HG02981 (cell line): ENCODE measurements at regions not wholly inside any gene's neighbourhood (a gene's known extent, or its start where the extent isn't known, plus 50 kb on each side); places are given as distances from the start of the nearest gene placed in this dataset.
"Not testable (repeated sequence)": the region's sequence is repeated elsewhere in the genome, so short reads cannot be mapped to it uniquely, and the experiment has no call there.

Experiments used
- ATAC-seq: cut with Tn5 transposase; IDR thresholded peaks from one replicate; pipeline ENCODE4 v1.9.1; 2021; ENCODE audit warnings: mild to moderate bottlenecking, moderate library complexity; ENCODE audit not compliant: unreplicated experiment

DNA sequence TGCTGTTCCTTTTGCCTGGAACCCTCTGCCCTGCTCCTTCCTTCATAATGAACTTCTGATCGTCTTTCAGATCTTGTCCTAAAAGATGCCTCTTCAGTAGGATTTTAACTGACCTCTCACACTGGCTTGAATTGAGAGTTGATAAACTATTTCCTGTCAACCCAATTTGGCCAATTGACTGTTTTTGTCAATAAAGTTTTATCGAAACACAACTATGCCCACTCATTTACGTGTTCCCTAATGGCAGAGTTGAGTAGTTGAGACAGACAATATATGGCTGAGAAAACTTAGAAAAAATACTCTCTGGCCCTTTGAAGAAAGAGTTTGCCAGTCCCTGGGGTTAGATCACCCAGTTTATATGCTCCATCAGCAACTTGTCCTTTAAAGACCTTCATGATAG lies 171.7 kb upstream of the TBX3 start:
- ATAC-seq, result no peak

DNA sequence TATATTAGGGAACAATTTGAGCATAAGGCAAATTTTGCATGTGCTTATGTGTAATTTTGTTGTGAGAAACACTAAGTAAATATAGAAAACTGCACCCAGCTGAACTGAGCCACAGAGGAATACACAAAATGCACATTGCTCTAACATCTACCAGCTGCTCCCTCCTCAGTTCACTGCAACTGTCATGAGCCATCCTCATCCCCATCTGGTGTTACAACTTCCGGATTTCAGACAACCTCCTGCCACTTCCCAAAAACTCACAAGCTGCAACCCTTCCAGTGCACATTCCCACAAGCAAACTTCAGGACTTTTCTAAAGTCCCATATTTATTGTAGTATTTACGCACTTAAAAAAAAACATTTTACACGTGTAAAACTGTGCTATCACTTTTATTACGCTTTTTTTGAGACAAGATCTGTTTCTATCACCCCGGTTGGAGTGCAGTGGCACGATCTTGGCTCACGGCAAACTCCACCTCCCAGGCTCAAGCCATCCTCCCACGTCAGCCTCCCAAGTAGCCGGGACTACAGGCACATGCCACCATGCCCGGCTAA lies 169.1 kb upstream of the TBX3 start:
- ATAC-seq, result no peak

DNA sequence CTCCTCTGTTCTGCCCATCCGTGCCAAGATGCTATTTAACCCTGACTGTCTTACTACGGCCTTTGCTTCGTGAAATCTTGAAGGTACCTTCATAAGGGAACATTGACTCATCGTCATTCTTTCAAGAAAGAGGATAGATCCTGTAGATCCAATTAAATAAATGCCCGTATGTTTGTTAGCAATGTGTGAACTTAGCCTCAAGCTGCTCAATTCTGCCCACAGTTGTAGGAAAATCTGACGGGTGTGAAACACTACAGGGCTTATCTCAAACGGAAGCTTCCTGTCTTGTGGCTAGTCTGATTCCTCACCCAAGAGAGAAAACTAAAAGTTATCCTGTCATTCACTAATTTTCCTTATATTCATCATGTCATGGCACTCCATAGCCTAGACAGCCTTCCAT lies 168.0 kb upstream of the TBX3 start:
- no peak for ATAC-seq

DNA sequence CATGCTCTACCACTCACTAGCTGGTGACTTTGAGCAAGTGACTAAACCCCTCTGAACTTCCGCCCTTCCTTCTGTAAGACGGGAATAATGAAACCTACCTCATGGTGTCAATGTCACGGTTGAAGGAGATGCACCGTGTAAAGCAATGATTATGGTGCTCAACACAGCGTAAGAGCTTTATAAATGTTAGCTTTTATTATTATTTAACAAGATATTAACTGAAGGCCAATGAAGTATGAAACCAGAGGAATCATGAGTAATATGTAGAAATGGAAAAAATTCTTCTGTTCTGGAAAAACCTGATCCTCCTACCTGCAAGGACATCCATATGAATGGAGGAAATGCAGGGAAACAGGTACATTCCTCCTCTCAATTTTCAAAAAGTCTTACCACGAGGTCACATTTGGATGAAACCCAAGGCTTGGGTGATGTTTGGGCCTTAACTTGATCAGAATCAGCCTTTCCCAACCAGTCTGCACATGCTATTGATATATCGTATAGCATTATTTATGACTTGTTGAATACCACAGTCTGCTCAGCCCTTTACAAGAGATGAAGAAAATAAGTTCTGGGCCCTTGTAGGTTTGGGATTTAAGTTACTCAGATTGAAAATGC lies 166.8 kb upstream of the TBX3 start:
- ATAC-seq, result no peak

DNA sequence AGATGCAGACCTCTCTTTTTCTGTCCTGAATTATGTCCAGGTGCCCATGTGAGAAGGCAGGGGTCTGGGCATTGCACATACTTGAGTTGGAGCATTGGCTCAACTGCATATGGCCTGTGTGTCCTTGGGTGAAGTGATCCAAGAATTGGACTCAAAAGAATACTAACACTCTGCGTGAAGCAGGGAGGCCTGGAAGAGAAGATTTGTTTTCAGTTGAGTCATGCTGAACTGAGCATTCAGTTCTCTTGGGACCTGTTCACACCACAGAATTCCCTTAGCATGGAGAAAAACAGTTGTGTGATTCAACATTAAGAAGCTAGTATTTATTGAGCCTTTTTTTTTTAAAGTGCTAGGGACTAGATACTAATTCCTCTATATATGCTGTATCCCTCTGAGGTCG lies 164.7 kb upstream of the TBX3 start:
- ATAC-seq, result no peak

DNA sequence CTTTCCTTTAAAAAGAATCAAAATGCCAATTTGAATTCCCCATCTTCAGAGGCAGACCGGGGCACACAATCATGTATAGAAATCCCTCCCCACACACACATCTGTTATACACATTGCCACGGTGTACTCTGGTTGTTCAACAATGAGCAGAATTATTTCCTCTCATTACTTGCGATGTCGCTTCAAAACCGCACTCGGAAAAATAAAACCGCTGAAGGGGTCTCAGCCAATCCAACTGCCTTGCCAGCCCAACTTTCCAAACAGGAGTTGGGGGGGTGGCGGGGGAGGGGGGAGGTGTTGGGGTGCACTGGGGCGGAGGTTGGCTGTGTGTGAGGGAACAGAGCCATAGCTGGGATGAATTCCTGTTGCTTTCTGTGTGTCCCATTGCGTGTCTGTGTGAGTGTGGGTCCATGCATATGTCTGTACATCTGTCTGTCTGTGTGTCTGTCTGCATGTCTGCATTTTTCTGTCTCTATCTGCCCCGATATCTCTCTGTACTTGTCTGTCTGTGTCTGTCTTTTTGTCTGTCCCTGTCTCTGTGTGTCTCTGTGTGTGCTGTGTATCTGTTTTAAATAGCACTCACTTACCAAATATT lies 163.6 kb upstream of the TBX3 start:
- ATAC-seq, result no peak

DNA sequence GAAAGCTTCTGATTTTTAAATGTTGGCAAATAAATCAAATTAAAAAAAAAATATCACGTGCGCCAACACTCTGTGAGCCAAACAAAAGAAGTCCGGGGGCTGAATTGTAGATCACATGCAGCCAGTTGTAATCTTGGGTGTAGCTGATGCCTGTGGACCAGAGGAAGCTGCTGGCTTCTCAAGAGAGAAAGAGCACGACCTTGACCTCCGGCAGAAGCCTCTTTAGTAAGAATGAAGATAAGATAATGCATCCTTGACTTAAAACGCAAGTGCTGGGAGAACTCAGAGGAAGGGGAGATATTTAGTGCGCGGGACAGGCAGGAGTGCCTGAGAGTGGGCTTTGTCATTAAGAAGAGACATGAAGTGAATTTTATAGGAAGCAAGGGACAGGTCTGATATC lies 162.8 kb upstream of the TBX3 start:
- no peak for ATAC-seq

DNA sequence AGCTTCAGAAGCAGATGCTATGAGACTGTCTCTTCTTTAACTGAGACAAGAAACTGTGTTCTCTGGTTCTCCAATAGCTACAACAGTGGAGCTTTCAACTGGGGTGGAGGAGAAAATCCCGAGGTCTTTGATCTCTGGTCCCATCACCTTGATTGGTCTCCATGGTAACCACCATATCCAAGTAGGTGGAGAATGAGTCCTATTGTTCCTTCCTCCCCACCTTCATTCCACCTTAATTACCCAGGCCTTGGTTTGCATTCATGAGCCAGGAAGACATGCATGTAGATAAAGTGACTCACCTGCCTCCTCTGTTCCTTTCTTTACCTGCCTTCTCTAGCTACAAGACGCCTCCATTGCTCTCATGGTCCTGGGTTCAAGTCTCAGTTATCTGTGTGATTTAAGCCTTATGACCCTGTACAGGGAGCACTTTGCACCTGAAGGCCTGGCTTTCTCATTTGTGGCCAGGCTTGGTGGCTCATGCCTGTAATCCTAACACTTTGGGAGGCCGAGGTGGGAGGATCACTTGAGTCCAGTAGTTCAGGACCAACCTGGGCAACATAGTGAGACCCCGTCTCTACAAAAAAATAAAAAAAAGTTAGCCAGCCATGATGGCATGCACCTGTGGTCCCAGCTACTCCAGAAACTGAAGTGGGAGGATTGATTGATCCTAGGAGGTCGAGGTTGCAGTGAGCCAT lies 157.7 kb upstream of the TBX3 start:
- no peak for ATAC-seq

DNA sequence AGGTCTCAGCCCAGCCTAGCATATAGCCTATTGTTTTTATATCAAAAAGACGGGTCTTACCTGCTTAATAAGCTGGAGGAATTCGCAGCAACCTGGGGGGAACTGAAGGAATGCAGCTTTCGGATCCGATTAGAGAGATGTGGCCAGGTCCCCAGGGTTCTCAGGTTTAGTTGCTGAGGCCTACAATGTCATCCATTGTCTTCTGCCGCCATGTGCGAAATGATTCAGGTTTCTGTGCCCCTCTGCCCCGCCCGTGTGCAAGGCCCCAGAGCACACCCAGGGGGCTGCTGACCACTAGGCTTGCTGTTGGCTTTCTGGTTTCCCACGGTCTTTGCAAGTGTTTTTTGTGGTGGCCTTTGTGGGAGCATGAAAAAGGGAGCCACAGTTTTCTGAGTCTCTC lies 154.5 kb upstream of the TBX3 start:
- ATAC-seq, result no peak

DNA sequence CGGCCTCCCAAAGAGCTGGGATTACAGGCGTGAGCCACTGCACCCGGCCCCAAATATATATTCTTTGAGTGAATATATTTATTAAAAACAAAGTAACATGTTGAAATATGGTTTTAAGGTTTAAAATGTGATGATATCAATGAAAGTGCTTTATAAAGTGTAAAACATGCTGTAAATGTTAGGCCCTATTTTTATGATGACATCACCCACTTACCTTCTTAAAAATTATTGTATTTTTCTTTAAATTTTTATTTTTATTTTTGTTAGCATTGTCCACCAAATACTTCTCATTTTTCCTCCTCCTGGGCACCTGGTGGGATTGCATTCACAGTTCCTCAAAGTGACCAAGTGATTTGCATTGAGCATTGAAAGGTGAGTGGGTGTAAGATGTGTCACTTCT lies 152.6 kb upstream of the TBX3 start:
- ATAC-seq, result no peak

DNA sequence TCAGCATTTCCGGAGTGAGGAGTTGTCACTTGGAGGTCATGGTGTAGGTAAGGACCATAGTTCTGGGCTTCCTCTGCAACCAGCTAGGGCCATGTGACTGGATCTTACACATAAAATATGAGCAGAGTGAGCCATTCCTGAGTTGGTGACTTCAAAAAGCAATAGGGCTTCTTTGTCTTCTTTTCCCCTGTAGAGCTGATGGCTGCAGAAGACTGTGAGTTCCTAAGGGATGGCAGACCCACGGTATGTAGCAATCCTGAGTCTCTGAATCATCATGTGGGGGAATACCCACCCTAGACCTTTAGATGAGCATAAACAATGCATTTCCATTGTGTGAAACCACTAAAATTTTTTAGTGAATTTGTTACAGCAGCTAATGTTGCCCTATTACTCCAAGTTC lies 151.1 kb upstream of the TBX3 start:
- ATAC-seq, result no peak

DNA sequence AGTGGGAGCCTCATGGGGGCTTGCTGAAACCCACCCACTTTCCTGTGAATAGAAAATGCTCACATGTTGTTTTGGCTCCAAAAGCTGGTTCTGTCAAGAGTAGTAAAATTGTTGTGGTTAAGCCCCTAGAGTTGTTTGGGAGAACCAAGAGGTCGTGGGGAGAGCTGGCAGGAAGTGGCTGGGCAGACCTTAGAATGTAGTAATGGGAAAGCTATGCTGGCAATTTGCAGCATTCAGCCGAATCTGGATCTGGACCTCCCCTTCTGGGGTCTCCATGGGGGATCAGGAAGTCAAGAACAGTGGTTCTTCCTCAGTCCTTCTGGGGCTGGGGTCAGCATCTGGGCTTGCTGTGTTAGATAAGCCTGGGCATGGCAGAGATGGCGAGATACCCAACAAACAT lies 150.6 kb upstream of the TBX3 start:
- no peak for ATAC-seq

DNA sequence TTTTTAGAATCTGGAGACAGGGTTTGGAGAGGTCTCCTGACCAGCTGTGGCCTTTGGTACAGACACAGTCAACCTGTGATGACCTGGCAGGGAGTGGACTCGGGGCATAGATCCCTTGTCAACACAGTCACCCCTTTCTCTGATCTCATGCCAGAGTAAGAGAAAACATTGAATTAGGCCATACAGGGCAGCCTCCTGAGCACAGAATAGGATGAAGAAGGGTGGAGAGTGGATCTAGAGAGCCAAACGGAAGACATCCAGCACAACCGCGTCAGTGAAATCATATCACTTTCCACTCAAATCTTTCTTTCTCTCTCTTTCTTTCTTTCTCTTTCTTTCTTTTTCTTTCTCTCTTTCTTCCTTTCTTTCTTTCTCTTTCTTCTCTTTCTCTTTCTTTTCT lies 145.9 kb upstream of the TBX3 start:
- no peak for ATAC-seq

DNA sequence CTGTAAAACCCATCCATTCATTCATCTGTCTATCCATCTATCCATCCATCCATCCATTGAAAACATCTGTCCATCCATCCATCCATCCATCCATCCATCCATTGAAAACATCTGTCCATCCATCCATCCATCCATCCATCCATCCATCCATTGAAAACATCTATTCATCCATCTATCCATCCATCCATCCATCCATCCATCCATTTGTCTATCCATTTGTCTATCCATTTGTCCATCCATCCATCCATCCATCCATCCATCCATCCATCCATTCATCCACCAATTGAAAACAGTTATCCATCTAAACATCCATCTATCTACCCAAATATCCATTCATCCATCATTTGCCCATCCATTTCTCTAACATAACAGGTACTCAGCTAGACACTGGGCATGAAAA lies 145.3 kb upstream of the TBX3 start:
- ATAC-seq, result not testable (repeated sequence)

DNA sequence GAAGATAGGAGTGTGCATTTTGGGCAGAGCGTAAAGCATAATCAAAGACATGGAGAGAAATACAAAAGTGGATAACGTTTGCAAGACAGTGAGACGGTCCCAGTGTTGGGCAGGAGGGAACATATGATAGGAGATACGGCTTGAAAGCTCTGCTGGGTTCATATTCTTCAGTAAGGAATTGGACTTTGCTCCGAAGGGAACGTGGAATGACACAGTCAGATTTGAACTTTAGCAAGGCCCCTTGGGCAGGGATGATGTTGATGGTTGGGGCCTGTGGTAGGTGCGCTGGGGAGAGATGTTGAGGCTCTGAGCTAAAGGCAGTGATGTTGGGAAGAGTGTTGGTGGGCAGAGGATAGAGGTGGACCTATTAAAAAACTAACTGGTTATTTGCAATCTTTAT lies 143.5 kb upstream of the TBX3 start:
- no peak for ATAC-seq

DNA sequence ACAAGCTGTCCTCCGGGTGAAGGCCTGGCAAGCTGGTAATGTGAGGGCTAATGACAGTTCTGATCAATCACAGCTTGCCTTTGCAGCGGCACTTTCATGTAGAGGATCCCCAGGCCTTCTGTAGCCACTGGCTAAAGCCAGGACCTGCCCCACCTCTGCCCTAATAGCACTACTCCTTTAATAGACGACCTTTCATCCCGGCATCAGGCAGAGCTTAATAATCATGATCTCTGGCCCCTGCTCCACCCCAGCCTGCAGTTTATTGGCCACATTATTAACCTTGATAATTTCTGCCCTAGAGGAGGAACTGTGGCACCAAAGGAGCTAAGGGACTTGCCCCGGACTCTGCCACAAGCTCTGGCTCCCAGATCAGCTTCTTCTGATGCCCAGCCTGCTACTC lies 142.3 kb upstream of the TBX3 start:
- no peak for ATAC-seq

DNA sequence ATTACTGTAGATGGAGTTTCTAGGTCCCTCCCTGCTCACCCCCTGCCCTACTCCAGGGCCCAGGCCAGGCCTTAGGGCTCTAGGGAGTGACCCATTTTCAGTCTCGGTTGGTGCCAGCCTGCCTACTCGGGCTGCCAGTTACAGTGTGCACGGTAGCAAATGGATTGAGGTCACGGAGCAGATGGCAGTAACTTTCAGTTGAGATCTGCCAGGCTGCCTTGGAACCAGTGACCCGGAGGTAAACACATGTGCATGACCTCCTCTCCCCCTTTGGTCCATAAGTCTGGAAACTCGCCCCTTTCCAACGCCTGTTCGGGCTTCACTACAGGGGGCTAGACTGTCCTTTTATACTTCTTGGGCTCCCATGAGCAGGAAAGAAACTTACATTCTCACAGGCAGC lies 139.7 kb upstream of the TBX3 start:
- no peak for ATAC-seq

DNA sequence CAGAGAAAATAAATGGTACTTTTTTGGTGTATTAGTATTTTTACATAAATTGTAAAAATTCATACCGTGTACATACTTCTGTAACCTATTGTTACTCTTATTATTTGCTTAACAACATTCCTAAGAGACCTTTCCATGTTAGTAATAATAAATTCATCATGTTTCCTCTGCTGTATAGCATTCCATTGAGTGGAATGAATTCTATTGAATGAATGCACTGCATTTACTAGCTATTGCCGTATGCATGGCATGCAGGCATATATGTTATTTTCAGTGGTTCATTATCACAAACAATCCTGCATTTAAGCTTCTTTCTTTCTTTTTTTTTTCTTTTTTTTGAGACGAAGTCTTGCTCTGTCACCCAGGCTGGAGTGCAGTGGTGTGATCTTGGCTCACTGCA lies 137.6 kb upstream of the TBX3 start:
- no peak for ATAC-seq

DNA sequence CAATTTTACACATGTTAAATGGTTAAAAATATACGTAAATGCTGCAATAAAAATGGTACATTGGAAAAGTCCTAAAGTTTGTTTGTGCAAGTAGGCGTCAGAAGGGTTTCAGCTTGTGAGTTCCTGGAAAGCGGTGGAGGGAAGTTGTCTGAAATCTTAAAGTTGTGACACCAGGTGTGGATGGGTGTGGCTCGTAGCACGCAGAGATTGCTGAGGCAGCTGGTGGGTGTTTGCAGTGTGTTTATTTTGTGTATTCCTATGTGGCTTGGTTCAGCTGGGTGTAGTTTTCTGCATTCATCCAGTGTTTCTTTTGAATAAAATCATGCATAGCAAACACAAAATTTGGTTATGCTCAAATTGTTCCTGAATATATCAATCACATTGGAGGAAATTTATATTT lies 136.8 kb upstream of the TBX3 start:
- ATAC-seq, result no peak

DNA sequence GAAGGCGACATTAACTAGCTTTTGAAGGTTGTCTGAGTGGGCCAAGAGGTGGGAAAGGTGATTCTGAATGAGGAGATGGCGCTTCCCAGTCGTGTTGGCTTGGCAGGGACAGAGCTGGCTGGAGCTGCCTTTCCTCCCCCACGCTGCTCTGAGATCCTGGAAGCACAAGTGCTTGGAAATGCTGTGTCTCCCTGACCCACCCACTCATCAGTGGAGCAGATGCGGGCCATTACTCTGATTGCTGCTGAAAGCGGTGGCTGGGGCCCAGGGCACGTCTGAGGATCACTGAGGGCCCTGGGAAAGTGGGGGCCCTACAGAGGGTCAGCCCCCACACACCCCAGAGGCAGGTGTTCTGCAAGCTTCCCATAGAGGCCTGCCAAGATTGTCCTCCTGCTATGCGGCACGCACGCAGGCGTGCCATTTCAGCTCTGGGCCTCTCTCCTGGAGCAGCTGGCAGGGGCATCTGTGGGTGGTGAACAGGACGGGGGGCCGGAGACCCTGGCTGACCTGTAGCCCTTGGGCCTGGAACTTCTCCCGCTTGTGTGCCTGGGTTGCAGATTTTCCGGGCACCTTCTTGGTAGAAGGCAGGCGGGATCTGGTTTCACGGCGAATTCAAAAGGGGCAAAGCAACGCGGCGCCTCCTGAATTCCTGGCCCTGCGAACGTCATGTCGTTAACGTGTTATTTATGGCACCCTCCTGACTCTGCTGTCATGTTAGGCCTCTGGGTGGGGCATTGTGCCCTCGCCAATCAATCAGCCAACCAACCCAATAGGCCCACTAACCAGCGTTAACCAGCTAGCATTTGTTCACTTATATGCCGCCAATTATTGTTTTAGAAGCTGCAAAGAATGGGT lies 133.8 kb upstream of the TBX3 start:
- no peak for ATAC-seq

DNA sequence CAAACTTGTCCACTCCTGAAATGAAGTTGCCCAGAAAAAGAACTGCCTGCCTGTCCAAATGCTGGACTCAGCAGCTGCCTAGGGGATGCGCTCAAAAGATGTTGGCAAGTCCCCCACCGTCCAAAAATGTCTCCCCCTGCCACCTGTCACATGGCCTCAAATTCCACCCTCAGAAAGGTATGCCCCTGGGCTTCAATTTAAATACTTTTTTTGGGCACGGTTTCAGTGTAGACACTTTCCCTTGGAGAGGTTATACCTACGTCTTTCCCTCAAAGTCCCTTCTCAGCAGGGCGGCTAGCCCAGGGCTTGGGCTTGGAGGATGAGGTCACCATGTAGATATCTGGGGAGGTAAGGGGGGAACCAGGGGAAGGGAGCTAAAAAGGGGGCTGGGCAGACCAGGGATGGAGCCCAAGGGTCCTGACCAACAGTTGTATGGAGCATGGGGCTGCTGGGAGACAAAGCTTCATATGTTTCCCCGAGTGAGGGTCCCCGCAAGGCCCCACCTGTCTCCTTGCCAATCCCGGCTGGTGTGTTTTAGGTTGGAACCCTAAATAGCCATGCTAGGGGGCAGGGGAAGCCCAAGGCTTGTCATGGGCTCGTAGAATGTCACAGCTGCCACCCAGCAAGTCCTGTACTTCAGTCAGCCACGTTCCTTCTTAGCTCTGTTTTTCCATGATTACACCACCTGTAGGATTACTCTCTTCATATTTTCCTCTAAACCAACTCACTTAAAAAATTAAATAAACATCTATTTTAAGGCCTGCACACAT lies 131.2 kb upstream of the TBX3 start:
- ATAC-seq, result no peak
